Testis (tissue), 2 donors: ENCODE measurements at regions not wholly inside any gene's neighbourhood (a gene's known extent, or its start where the extent isn't known, plus 50 kb on each side); places are given as distances from the start of the nearest gene placed in this dataset.

Experiments
- POLR2A ChIP-seq: fragments of 450-650 bp; IDR thresholded peaks from one replicate; pipeline ENCODE4 v1.6.1; 2017; ENCODE audit warnings: antibody characterized with exemption, mild to moderate bottlenecking, moderate library complexity
- TF ChIP-seq, protein P1 (sequence below), 3 experiments: fragments of 450-650 bp in 2 of 3; fragments of 200-600 bp in 1 of 3; sonication (generic) in 1 of 3; IDR thresholded peaks; one replicate each; pipeline ENCODE4 v1.5.1; 2016 to 2019; ENCODE audit warnings: antibody characterized with exemption in 3 of 3, mild to moderate bottlenecking in 2 of 3, moderate library complexity in 1 of 3

GRCh38 chr9:23621188-23621587 lies 204.9 kb downstream of the ELAVL2 start:
- TF ChIP-seq, protein P1, sequence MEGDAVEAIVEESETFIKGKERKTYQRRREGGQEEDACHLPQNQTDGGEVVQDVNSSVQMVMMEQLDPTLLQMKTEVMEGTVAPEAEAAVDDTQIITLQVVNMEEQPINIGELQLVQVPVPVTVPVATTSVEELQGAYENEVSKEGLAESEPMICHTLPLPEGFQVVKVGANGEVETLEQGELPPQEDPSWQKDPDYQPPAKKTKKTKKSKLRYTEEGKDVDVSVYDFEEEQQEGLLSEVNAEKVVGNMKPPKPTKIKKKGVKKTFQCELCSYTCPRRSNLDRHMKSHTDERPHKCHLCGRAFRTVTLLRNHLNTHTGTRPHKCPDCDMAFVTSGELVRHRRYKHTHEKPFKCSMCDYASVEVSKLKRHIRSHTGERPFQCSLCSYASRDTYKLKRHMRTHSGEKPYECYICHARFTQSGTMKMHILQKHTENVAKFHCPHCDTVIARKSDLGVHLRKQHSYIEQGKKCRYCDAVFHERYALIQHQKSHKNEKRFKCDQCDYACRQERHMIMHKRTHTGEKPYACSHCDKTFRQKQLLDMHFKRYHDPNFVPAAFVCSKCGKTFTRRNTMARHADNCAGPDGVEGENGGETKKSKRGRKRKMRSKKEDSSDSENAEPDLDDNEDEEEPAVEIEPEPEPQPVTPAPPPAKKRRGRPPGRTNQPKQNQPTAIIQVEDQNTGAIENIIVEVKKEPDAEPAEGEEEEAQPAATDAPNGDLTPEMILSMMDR (IDR thresholded peaks at IDR 0.05), result no peak
- TF ChIP-seq POLR2A, result no peak
